H1 (cell line): ENCODE measurements at regions not wholly inside any gene's neighbourhood (a gene's known extent, or its start where the extent isn't known, plus 50 kb on each side); places are given as distances from the start of the nearest gene placed in this dataset.

ENCODE experiments used
- NRF1 ChIP-seq: IDR thresholded peaks from 2 replicates; pipeline ENCODE4 v1.6.1; 2011; ENCODE audit warnings: mild to moderate bottlenecking, low read depth, low read length, improper control_type of control experiment
- RFX5 ChIP-seq: IDR thresholded peaks from 2 replicates; pipeline ENCODE4 v1.6.1; 2011; ENCODE audit warnings: low read depth, low read length, improper control_type of control experiment, borderline replicate concordance
- SIN3A ChIP-seq, 2 experiments: IDR thresholded peaks in 1 of 2; conservative IDR thresholded peaks in 1 of 2; 2 replicates each; pipeline ENCODE4 v1.6.1; 2011 to 2012; ENCODE audit warnings: low read length in 2 of 2, improper control_type of control experiment in 1 of 2, low read depth in 1 of 2, mild to moderate bottlenecking in 1 of 2
- TBP ChIP-seq: IDR thresholded peaks from 2 replicates; pipeline ENCODE4 v1.6.1; 2011; ENCODE audit warnings: low read depth, low read length, improper control_type of control experiment
- TEAD4 ChIP-seq: IDR thresholded peaks from 2 replicates; pipeline ENCODE4 v1.6.1; 2012; ENCODE audit warnings: low read depth, low read length, inconsistent platforms, mixed read lengths
- TF ChIP-seq, protein P1 (sequence below): fragments of 300-600 bp; sonication (generic); IDR thresholded peaks from 2 replicates; pipeline ENCODE4 v1.7.1; 2012; ENCODE audit warnings: low read length, moderate library complexity, mild to moderate bottlenecking, inconsistent platforms; ENCODE audit not compliant: insufficient replicate concordance
- TF ChIP-seq, protein P2 (sequence below): IDR thresholded peaks from 2 replicates; pipeline ENCODE4 v1.6.1; 2012; ENCODE audit warnings: inconsistent platforms

DNA sequence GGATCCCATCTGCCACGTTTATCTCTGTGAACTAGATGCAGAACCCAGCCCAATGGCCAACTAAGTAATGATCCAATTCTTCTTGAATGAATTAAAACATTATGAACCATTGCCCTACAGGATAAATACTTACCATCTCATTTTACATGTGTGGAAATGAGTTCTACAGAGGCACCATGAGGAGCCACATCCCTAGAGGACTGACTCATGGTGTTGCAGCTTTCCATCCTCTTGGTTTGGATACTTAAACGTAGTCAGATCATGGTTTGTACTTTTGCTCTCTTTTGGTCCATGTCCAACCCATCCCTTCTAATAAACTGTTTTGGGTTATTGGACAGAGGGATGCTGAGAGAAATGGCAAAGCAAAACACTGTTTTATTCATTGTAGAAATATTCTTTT, 484.8 kb downstream of the EBF1 start (continued):
- TF ChIP-seq, protein P1, sequence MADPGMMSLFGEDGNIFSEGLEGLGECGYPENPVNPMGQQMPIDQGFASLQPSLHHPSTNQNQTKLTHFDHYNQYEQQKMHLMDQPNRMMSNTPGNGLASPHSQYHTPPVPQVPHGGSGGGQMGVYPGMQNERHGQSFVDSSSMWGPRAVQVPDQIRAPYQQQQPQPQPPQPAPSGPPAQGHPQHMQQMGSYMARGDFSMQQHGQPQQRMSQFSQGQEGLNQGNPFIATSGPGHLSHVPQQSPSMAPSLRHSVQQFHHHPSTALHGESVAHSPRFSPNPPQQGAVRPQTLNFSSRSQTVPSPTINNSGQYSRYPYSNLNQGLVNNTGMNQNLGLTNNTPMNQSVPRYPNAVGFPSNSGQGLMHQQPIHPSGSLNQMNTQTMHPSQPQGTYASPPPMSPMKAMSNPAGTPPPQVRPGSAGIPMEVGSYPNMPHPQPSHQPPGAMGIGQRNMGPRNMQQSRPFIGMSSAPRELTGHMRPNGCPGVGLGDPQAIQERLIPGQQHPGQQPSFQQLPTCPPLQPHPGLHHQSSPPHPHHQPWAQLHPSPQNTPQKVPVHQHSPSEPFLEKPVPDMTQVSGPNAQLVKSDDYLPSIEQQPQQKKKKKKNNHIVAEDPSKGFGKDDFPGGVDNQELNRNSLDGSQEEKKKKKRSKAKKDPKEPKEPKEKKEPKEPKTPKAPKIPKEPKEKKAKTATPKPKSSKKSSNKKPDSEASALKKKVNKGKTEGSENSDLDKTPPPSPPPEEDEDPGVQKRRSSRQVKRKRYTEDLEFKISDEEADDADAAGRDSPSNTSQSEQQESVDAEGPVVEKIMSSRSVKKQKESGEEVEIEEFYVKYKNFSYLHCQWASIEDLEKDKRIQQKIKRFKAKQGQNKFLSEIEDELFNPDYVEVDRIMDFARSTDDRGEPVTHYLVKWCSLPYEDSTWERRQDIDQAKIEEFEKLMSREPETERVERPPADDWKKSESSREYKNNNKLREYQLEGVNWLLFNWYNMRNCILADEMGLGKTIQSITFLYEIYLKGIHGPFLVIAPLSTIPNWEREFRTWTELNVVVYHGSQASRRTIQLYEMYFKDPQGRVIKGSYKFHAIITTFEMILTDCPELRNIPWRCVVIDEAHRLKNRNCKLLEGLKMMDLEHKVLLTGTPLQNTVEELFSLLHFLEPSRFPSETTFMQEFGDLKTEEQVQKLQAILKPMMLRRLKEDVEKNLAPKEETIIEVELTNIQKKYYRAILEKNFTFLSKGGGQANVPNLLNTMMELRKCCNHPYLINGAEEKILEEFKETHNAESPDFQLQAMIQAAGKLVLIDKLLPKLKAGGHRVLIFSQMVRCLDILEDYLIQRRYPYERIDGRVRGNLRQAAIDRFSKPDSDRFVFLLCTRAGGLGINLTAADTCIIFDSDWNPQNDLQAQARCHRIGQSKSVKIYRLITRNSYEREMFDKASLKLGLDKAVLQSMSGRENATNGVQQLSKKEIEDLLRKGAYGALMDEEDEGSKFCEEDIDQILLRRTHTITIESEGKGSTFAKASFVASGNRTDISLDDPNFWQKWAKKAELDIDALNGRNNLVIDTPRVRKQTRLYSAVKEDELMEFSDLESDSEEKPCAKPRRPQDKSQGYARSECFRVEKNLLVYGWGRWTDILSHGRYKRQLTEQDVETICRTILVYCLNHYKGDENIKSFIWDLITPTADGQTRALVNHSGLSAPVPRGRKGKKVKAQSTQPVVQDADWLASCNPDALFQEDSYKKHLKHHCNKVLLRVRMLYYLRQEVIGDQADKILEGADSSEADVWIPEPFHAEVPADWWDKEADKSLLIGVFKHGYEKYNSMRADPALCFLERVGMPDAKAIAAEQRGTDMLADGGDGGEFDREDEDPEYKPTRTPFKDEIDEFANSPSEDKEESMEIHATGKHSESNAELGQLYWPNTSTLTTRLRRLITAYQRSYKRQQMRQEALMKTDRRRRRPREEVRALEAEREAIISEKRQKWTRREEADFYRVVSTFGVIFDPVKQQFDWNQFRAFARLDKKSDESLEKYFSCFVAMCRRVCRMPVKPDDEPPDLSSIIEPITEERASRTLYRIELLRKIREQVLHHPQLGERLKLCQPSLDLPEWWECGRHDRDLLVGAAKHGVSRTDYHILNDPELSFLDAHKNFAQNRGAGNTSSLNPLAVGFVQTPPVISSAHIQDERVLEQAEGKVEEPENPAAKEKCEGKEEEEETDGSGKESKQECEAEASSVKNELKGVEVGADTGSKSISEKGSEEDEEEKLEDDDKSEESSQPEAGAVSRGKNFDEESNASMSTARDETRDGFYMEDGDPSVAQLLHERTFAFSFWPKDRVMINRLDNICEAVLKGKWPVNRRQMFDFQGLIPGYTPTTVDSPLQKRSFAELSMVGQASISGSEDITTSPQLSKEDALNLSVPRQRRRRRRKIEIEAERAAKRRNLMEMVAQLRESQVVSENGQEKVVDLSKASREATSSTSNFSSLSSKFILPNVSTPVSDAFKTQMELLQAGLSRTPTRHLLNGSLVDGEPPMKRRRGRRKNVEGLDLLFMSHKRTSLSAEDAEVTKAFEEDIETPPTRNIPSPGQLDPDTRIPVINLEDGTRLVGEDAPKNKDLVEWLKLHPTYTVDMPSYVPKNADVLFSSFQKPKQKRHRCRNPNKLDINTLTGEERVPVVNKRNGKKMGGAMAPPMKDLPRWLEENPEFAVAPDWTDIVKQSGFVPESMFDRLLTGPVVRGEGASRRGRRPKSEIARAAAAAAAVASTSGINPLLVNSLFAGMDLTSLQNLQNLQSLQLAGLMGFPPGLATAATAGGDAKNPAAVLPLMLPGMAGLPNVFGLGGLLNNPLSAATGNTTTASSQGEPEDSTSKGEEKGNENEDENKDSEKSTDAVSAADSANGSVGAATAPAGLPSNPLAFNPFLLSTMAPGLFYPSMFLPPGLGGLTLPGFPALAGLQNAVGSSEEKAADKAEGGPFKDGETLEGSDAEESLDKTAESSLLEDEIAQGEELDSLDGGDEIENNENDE, result no peak
- TF ChIP-seq, protein P2, sequence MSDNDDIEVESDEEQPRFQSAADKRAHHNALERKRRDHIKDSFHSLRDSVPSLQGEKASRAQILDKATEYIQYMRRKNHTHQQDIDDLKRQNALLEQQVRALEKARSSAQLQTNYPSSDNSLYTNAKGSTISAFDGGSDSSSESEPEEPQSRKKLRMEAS, result no peak
- TF ChIP-seq TBP, result no peak
- no peak for TF ChIP-seq RFX5
- no peak for TF ChIP-seq NRF1
- no peak for TF ChIP-seq TEAD4
- TF ChIP-seq SIN3A (conservative IDR thresholded peaks at IDR 0.05 in 1 of 2, IDR thresholded peaks at IDR 0.05 in 1 of 2; ENCODE audit: low read depth in 1 of 2, low read length in 2 of 2), result no peak
